ENCODE measurements at regions not wholly inside any gene's neighbourhood (a gene's known extent, or its start where the extent isn't known, plus 50 kb on each side); places are given as distances from the start of the nearest gene placed in this dataset.

GRCh38 chr2:236444187-236444586 is 125.4 kb upstream of the ACKR3 start:
- Histone ChIP-seq H3K9me3 (ENCODE audit: low read length) (no peaks in the 10 kb centered on the region), H4K20me1 (ENCODE audit: insufficient read depth, low read length) (no peaks in the 10 kb centered on the region), H3K4me1 (ENCODE audit: insufficient read depth, low read length, poor library complexity, severe bottlenecking) (no peaks in the 10 kb centered on the region), H2AFZ (ENCODE audit: low read length) (no peak overlapping the region), H3K4me2 (ENCODE audit: low read length) (no peak overlapping the region), H3K4me3 (ENCODE audit: low read depth, low read length, poor library complexity, severe bottlenecking) (no peak overlapping the region), H3K79me2 (ENCODE audit: insufficient read depth, low read depth, low read length) (no peaks in the 10 kb centered on the region), H3K9me2 (ENCODE audit: insufficient read depth, low read length) (no peaks in the 10 kb centered on the region), H3K27ac (ENCODE audit: low read depth, low read length, poor library complexity, severe bottlenecking) (no peak overlapping the region), H3K36me3 (ENCODE audit: insufficient read depth, low read length) (no peaks in the 10 kb centered on the region)
- intact Hi-C loops (cut with micrococcal nuclease; ENCODE audit: unreplicated experiment), result no loop called here
- BruUV-seq (replicated peaks), result no TSS peak
- TF ChIP-seq EZH2phosphoT487 (IDR thresholded peaks at IDR 0.05; ENCODE audit: borderline replicate concordance, low read depth, low read length) (no peak), CTCF (conservative IDR thresholded peaks at IDR 0.05; ENCODE audit: low read length) (no peak)
- DNase-seq (ENCODE audit: low spot score), result no peak
- CTCF ChIA-PET (ENCODE audit: unreplicated experiment), result no interaction called here
- POLR2A ChIA-PET, result no interaction called here

GRCh38 chr2:236445678-236446077 is 123.9 kb upstream of the ACKR3 start:
- Histone ChIP-seq H4K20me1 (ENCODE audit: insufficient read depth, low read length) (no peaks in the 10 kb centered on the region), H3K79me2 (ENCODE audit: insufficient read depth, low read depth, low read length) (no peaks in the 10 kb centered on the region), H2AFZ (ENCODE audit: low read length) (no peak overlapping the region), H3K4me3 (ENCODE audit: low read depth, low read length, poor library complexity, severe bottlenecking) (no peak overlapping the region), H3K4me1 (ENCODE audit: insufficient read depth, low read length, poor library complexity, severe bottlenecking) (no peaks in the 10 kb centered on the region), H3K4me2 (ENCODE audit: low read length) (no peak overlapping the region), H3K36me3 (ENCODE audit: insufficient read depth, low read length) (no peaks in the 10 kb centered on the region), H3K9me3 (ENCODE audit: low read length) (no peaks in the 10 kb centered on the region), H3K27ac (ENCODE audit: low read depth, low read length, poor library complexity, severe bottlenecking) (no peak overlapping the region), H3K9me2 (ENCODE audit: insufficient read depth, low read length) (no peaks in the 10 kb centered on the region)
- POLR2A ChIA-PET, result no interaction called here
- BruUV-seq (replicated peaks), result no TSS peak
- TF ChIP-seq EZH2phosphoT487 (IDR thresholded peaks at IDR 0.05; ENCODE audit: borderline replicate concordance, low read depth, low read length) (no peak), CTCF (conservative IDR thresholded peaks at IDR 0.05; ENCODE audit: low read length) (no peak)
- CTCF ChIA-PET (ENCODE audit: unreplicated experiment), result no interaction called here
- intact Hi-C loops (cut with micrococcal nuclease; ENCODE audit: unreplicated experiment), result no loop called here
- DNase-seq (ENCODE audit: low spot score), result no peak

GRCh38 chr2:236446521-236446920 is 123.1 kb upstream of the ACKR3 start:
- ChIA-PET POLR2A (no interaction called here), CTCF (ENCODE audit: unreplicated experiment) (no interaction called here)
- no peaks in the 10 kb centered on the region for H3K79me2 ChIP-seq (ENCODE audit: insufficient read depth, low read depth, low read length)
- H3K9me2 ChIP-seq (ENCODE audit: insufficient read depth, low read length), result no peaks in the 10 kb centered on the region
- no peak overlapping the region for H2AFZ ChIP-seq (ENCODE audit: low read length)
- H3K4me1 ChIP-seq (ENCODE audit: insufficient read depth, low read length, poor library complexity, severe bottlenecking), result no peaks in the 10 kb centered on the region
- no peak overlapping the region for H3K4me2 ChIP-seq (ENCODE audit: low read length)
- intact Hi-C loops (cut with micrococcal nuclease; ENCODE audit: unreplicated experiment), result no loop called here
- BruUV-seq (replicated peaks), result no TSS peak
- H4K20me1 ChIP-seq (ENCODE audit: insufficient read depth, low read length), result no peaks in the 10 kb centered on the region
- no peak overlapping the region for H3K4me3 ChIP-seq (ENCODE audit: low read depth, low read length, poor library complexity, severe bottlenecking)
- DNase-seq (ENCODE audit: low spot score), result no peak
- no peaks in the 10 kb centered on the region for H3K9me3 ChIP-seq (ENCODE audit: low read length)
- no peak overlapping the region for H3K27ac ChIP-seq (ENCODE audit: low read depth, low read length, poor library complexity, severe bottlenecking)
- TF ChIP-seq EZH2phosphoT487 (IDR thresholded peaks at IDR 0.05; ENCODE audit: borderline replicate concordance, low read depth, low read length) (no peak), CTCF (conservative IDR thresholded peaks at IDR 0.05; ENCODE audit: low read length) (no peak)
- no peaks in the 10 kb centered on the region for H3K36me3 ChIP-seq (ENCODE audit: insufficient read depth, low read length)

All from OCI-LY7 (cell line).